GM21723 (cell line): ENCODE measurements at regions not wholly inside any gene's neighbourhood (a gene's known extent, or its start where the extent isn't known, plus 50 kb on each side); places are given as distances from the start of the nearest gene placed in this dataset.

Experiments
- ATAC-seq: cut with Tn5 transposase; IDR thresholded peaks from one replicate; pipeline ENCODE4 v1.9.1; 2021; ENCODE audit warnings: mild to moderate bottlenecking, moderate library complexity; ENCODE audit not compliant: unreplicated experiment

DNA sequence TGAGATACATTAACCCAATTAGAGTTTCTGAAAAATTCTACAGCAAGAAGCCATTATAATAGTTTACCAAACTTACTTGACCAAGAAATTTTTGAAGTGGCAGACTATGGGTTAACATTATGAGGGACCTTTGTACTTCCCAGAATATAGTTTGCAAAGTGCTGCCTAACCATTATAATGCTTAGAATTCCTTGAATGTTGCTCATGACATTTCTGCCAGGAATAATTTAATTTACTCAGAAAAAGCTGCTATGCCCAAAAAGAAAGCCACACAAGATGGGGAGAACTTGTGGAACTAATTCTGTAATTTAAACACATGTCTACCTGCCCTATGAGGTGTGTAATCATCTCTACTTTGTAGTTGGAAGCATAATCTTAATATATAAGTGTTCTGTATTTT is 58.1 kb upstream of the MYCBP2 start:
- no peak for ATAC-seq

DNA sequence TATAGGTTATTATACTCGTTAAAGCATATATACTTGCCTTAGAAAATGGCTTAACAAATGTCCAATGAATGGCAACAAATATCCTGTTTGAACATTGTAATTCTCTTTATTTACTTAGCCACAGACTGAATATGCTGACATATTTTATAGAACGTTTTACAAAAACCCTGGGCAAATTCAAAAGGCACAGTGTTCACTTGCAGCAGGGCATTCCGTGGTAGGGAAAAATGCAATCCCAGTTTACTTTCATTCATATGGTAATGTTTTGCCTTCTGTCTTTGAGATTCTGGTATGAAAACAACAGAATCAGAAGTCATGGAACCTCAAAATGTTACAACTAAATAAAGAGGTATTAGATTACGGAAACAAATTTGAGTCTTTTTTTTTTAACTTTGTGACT is 56.2 kb upstream of the MYCBP2 start:
- no peak for ATAC-seq

DNA sequence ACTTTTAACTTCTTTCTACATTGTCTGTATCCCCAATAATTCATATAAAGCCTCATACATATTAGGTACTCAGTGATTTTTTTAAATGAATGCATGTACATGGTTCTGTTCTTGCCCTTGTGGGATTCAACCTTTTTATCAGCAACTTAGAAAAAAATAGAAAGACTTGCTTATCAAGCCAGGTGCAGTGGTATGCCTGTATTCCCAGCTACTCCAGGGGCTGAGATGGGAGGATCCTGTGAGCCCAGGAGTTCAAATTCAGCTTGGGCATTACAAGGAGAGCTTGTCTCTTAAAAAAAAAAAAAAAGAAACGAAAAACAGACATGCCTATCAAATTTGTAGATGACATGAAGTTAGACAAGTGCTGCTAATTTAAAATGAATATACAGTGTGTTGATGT is 54.2 kb upstream of the MYCBP2 start:
- no peak for ATAC-seq

DNA sequence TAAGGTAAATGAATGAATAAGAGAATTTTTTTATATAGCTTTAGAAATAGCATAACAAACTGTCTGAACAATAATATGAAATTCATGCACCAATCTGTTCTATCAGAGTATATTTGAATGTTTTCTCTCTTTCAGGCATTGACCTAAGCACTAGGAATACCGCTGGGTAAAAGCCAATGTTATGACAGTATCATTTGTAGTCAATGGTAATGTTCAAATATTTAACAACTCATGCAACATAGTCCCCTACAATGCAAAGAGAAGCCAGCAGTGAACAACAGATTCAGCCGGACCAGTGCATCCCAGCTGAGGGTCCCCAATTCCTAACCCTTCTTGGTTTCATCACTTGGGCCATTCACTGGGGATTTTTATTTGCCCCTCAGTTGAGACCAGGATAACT is 52.6 kb upstream of the MYCBP2 start:
- ATAC-seq, result no peak

DNA sequence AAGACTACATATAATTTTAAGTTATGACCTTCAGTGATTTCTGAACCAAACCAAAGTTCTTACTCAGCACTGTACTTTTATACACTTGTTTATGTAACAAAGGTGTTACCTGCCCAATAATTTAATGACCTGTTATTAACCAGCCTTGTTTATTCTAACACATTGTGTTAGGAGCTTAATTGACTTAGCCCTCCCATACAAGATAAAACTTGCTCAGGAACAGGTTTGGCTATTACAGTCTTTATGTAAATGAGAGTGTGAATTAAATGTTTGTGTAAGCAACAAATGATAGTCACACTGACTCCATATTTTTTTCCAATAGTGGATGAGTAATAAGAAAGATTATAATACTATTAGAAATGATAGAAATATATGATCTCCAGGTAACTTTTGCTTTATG is 51.8 kb upstream of the MYCBP2 start:
- no peak for ATAC-seq

DNA sequence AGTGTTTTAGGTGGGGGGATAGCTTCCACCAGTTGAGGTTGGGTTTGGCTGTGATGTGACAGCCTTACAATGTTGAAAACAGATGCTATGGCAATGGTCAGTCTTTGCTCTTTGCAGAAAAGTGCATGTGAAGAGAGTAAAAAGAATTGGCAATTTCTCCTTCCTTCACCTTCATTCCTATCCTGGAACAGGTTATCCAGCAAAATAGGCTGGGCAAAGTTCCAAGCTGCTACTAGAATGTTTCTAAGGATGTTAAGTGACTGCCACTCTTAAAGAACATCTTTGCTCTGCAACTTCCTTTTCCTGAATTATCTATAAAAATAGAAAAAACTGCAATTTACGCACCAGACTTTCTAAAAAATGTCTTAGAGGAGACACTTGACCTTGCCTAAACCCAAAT is 50.1 kb upstream of the MYCBP2 start:
- no peak for ATAC-seq
